K562 (cell line): ENCODE measurements at regions not wholly inside any gene's neighbourhood (a gene's known extent, or its start where the extent isn't known, plus 50 kb on each side); places are given as distances from the start of the nearest gene placed in this dataset.

Experiments
- ATAC-seq: fragments of 200-7000 bp; cut with Tn5 transposase; 3 replicates; pipeline ENCODE4 v1.9.1; 2020; ENCODE audit warnings: moderate library complexity
- BruUV-seq: library from RNA; stranded (reverse); fragments of 400-500 nt; replicated peaks from 2 replicates; lab custom pipeline; 2021; lab: Mats Ljungman, UMichigan
- CTCF ChIA-PET: fragments of 300-600 bp; formaldehyde crosslinking; extraction: SDS; loops from one replicate; lab custom pipeline; 2021; ENCODE audit warnings: low intra/inter-chr PET ratio; lab: Yijun Ruan, JAX
- POLR2A ChIA-PET: fragments of 300-600, 350-650 bp; sonication (Branson Sonifier 250); formaldehyde crosslinking; extraction: SDS; loops from one replicate; lab custom pipeline; 2021; ENCODE audit warnings: antibody characterized with exemption, inconsistent platforms; lab: Yijun Ruan, JAX
- DNase-seq, 4 experiments: peaks; one replicate each; pipeline versions ENCODE4 v3.0.0 to v3.0.0-alpha.2; 2011 to 2018; ENCODE audit warnings: low spot score in 3 of 4, mixed read lengths in 3 of 4; ENCODE audit errors: extremely low read depth in 1 of 4
- FAIRE-seq: peaks from 2 replicates; lab custom pipeline; 2011; peaks lifted over from hg19 to GRCh38; lab: Jason Lieb, UNC
- H2AFZ ChIP-seq: 2 replicates; pipeline ENCODE4 v1.6.0; 2011; ENCODE audit warnings: low read depth, low read length, control low read depth, inconsistent platforms
- H3K27ac ChIP-seq: fragments of 200-600 bp; 3 replicates; pipeline ENCODE4 v1.8.0; 2011; ENCODE audit warnings: low read depth, mild to moderate bottlenecking, control low read depth, inconsistent platforms, low read length, moderate library complexity, mixed read lengths; ENCODE audit errors: extremely low read depth
- H3K27me3 ChIP-seq, 2 experiments: fragments of 300-600 bp in 1 of 2; 2 replicates in 1 of 2; 3 replicates in 1 of 2; pipeline versions ENCODE4 v1.6.0 to v1.8.0; 2011; ENCODE audit warnings: inconsistent platforms in 2 of 2, low read length in 2 of 2, mild to moderate bottlenecking in 1 of 2, mixed read lengths in 1 of 2, moderate library complexity in 1 of 2; ENCODE audit not compliant: control insufficient read depth in 2 of 2, insufficient read depth in 2 of 2
- H3K36me3 ChIP-seq: fragments of 300-600 bp; 3 replicates; pipeline ENCODE4 v1.8.0; 2011; ENCODE audit warnings: mild to moderate bottlenecking, low read length, inconsistent platforms; ENCODE audit not compliant: control insufficient read depth, insufficient read depth
- H3K4me1 ChIP-seq, 2 experiments: fragments of 200-600 bp in 1 of 2; replicated peaks in 1 of 2; 2 replicates in 1 of 2; 3 replicates in 1 of 2; pipeline versions ENCODE4 v1.5.1 to v1.8.0; 2011; ENCODE audit warnings: inconsistent platforms in 2 of 2, low read length in 2 of 2, mild to moderate bottlenecking in 1 of 2, mixed read lengths in 1 of 2, moderate library complexity in 1 of 2; ENCODE audit not compliant: control insufficient read depth in 2 of 2, insufficient read depth in 2 of 2
- H3K4me2 ChIP-seq: 2 replicates; pipeline ENCODE4 v1.6.1; 2011; ENCODE audit warnings: low read length, control low read depth, inconsistent platforms, mixed read lengths; ENCODE audit not compliant: insufficient read depth
- H3K4me3 ChIP-seq: fragments of 200-600 bp; sonication (generic), shearing (Covaris generic); 2 replicates; pipeline ENCODE4 v1.5.1; 2016; ENCODE audit warnings: control low read depth, inconsistent platforms
- H3K79me2 ChIP-seq: fragments of 200-600 bp; 3 replicates; pipeline ENCODE4 v1.8.0; 2011; ENCODE audit warnings: low read length, inconsistent platforms; ENCODE audit not compliant: control insufficient read depth, insufficient read depth
- H3K9ac ChIP-seq, 2 experiments: 2 replicates each; pipeline versions ENCODE4 v1.6.0 to v1.6.1; 2011; ENCODE audit warnings: low read depth in 2 of 2, low read length in 2 of 2, control low read depth in 1 of 2, inconsistent platforms in 1 of 2, mild to moderate bottlenecking in 1 of 2, mixed read lengths in 1 of 2; ENCODE audit not compliant: insufficient read depth in 1 of 2
- H3K9me1 ChIP-seq: one replicate; pipeline ENCODE4 v1.6.0; 2011; ENCODE audit warnings: inconsistent platforms, mild to moderate bottlenecking, low read length, moderate library complexity; ENCODE audit not compliant: control insufficient read depth, insufficient read depth
- H3K9me3 ChIP-seq: replicated peaks from 2 replicates; pipeline ENCODE4 v1.5.1; 2011; ENCODE audit warnings: low read depth, low read length, inconsistent platforms; ENCODE audit not compliant: control insufficient read depth, insufficient read depth
- H4K20me1 ChIP-seq: replicated peaks from 2 replicates; pipeline ENCODE4 v1.6.1; 2011; ENCODE audit warnings: low read length, inconsistent platforms, mixed read lengths; ENCODE audit not compliant: control insufficient read depth, insufficient read depth
- ARID3B ChIP-seq: fragments of 250-450 bp; sonication (Bioruptor Pico); IDR thresholded peaks from 2 replicates; pipeline ENCODE4 v1.4.0; 2020; ENCODE audit warnings: borderline replicate concordance
- FOXM1 ChIP-seq, 2 experiments: fragments of 450-650 bp in 1 of 2; sonication (generic) in 1 of 2; formaldehyde crosslinking in 1 of 2; IDR thresholded peaks; 2 replicates each; pipeline versions ENCODE4 v1.6.1 to v1.9.0; 2017 to 2022; ENCODE audit warnings: low read depth in 2 of 2, mild to moderate bottlenecking in 2 of 2, missing genetic modification reagents in 1 of 2, moderate library complexity in 1 of 2
- GATAD2B ChIP-seq: fragments of 450-650 bp; IDR thresholded peaks from 2 replicates; pipeline ENCODE4 v1.6.1; 2017; ENCODE audit warnings: mild to moderate bottlenecking, borderline replicate concordance
- IRF9 ChIP-seq: fragments of 450-650 bp; IDR thresholded peaks from 2 replicates; pipeline ENCODE4 v1.6.1; 2016; ENCODE audit warnings: missing biosample characterization, missing genetic modification characterization
- RBM25 ChIP-seq: fragments of 200-400 bp; formaldehyde crosslinking; IDR thresholded peaks from 2 replicates; pipeline ENCODE4 v1.6.1; 2018; ENCODE audit warnings: low read length, low read depth, moderate library complexity; ENCODE audit not compliant: severe bottlenecking
- RREB1 ChIP-seq: fragments of 250-450 bp; sonication (Bioruptor Pico); IDR thresholded peaks from 2 replicates; pipeline ENCODE4 v1.4.0; 2020
- SIRT6 ChIP-seq: IDR thresholded peaks from one replicate; pipeline ENCODE4 v1.6.1; 2012; ENCODE audit warnings: low read depth, mild to moderate bottlenecking, control low read depth, inconsistent platforms, low read length, moderate library complexity
- ZBTB9 ChIP-seq: fragments of 450-650 bp; formaldehyde crosslinking; IDR thresholded peaks from 2 replicates; pipeline ENCODE4 v1.4.0; 2020; ENCODE audit warnings: mild to moderate bottlenecking, moderate library complexity
- ZNF134 ChIP-seq: fragments of 250-450 bp; sonication (Bioruptor Pico); conservative IDR thresholded peaks from 2 replicates; pipeline ENCODE4 v1.4.0; 2020
- ZNF274 ChIP-seq: IDR thresholded peaks from 2 replicates; pipeline ENCODE4 v1.6.1; 2011; ENCODE audit warnings: low read depth, mild to moderate bottlenecking, low read length, moderate library complexity, borderline replicate concordance
- ZNF561 ChIP-seq: fragments of 450-650 bp; formaldehyde crosslinking; conservative IDR thresholded peaks from 2 replicates; pipeline ENCODE4 v1.4.0; 2020; ENCODE audit warnings: mild to moderate bottlenecking, moderate library complexity
- WGBS: fragments of 100-300 bp; shearing (Covaris generic); methylation state at CpG from one replicate; pipeline ENCODE4 v1.1.6; 2016; ENCODE audit warnings: low coverage, mixed read lengths; ENCODE audit not compliant: insufficient coverage; ENCODE audit errors: missing lambda C conversion rate; 5-methylcytosine and 5-hydroxymethylcytosine counted together
- in situ Hi-C: fragments of 300-500 bp; cut with MboI; formaldehyde crosslinking; loops from 4 replicates; pipeline ENCODE4 v1.15.0; 2018; ENCODE audit warnings: inconsistent platforms, mixed read lengths
- intact Hi-C: fragments of 100-400 bp; cut with micrococcal nuclease; formaldehyde crosslinking; loops from 2 replicates; pipeline ENCODE4 v1.14.2; 2022

- H3K4me2 ChIP-seq = no peak overlapping the region
- intact Hi-C loops (no loop called here), in situ Hi-C loops (no loop called here)
- no peak overlapping the region for H3K4me3 ChIP-seq
- H4K20me1 ChIP-seq = no peaks in the 10 kb centered on the region
- H3K9me1 ChIP-seq = no peaks in the 10 kb centered on the region
- no peak overlapping the region; the same call in 1 of the 2 replicates for H2AFZ ChIP-seq
- H3K36me3 ChIP-seq = no peaks in the 10 kb centered on the region
- TF ChIP-seq FOXM1 (IDR thresholded peaks at IDR 0.05; ENCODE audit: low read depth) (0 out of 2 replicates have a peak, but pooled peaks have one; percentile 14), FOXM1 (CRISPR knock-in tag; IDR thresholded peaks at IDR 0.05; ENCODE audit: low read depth) (no peak), RREB1 (CRISPR knock-in tag) (no peak), ARID3B (no peak), SIRT6 (no peak), RBM25 (peak; percentile 60), GATAD2B (no peak), ZNF561 (CRISPR knock-in tag) (no peak), ZNF274 (no peak), ZBTB9 (CRISPR knock-in tag) (no peak), IRF9 (tag) (no peak), ZNF134 (CRISPR knock-in tag) (peak; percentile 86)
- ChIA-PET POLR2A (no interaction called here), CTCF (no interaction called here)
- no peak overlapping the region for H3K27ac ChIP-seq
- FAIRE-seq (no peak), DNase-seq (no peak), ATAC-seq (no peak)
- BruUV-seq = no TSS peak
- 72% methylated on average over 3 of the region's 3 CpGs for WGBS
- no peaks in the 10 kb centered on the region for H3K27me3 ChIP-seq
- peaks cover 3% of the 10 kb centered on the region; the same call in 1 of the 2 replicates for H3K9me3 ChIP-seq
- no peaks in the 10 kb centered on the region for H3K79me2 ChIP-seq
- H3K4me1 ChIP-seq = no peaks in the 10 kb centered on the region
- H3K9ac ChIP-seq = no peak overlapping the region
Observed at GRCh38 chr2:58677748-58678147, 436.6 kb upstream of the FANCL start.
